GM04503 (cell line): ENCODE measurements at regions not wholly inside any gene's neighbourhood (a gene's known extent, or its start where the extent isn't known, plus 50 kb on each side); places are given as distances from the start of the nearest gene placed in this dataset.
A peak's percentile ranks its signal among the peaks of the same experiment; 100 is the strongest.

ENCODE experiments used
- DNase-seq: peaks from one replicate; pipeline ENCODE4 v3.0.0-alpha.2; 2012; ENCODE audit warnings: low read depth

- DNase-seq: peak; percentile 13
Measured at GRCh38 chr5:104189031-104189430, 626.4 kb upstream of the NUDT12 start.

DNA sequence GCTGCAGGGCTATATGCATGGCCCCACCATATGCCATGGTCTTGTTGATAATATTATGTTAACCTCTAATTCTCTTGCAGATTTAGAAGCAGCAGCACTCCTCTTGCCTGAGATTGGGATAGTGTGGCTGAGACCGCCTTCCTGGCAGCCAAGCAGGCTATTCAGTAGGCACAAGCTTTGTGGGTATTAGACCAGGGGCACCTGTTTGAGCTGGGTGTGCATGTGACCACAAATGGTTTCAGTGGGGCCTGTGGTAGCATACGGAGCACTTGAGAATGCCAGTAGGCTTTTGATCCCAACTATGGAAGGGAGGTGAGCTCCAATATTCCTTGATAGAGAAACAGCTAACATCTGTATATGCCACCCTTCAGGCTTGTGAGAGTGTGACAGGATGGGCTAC is 625.1 kb upstream of the NUDT12 start:
- DNase-seq: no peak

- DNase-seq: no peak
Measured at GRCh38 chr5:104186510-104186909, 623.9 kb upstream of the NUDT12 start.

- no peak for DNase-seq
Measured at GRCh38 chr5:104186100-104186499, 623.5 kb upstream of the NUDT12 start.

DNA sequence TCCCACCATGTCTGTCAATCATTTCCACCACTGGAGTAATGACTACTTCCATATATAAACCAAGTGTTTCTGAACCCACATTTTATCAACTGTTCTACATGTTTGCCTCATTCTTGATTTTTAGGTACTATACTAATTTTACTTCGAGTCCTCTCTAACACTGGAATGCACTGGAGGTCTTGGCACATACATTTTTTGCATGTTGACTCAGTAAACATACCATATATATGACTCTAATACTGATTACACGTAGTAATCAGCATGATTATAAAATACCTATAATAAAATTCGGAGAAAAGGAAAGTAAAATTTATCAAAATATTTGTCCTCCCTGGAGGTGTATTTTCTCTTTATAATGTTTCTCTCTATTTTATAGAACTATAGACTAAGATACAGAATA is 621.7 kb upstream of the NUDT12 start:
- no peak for DNase-seq

DNA sequence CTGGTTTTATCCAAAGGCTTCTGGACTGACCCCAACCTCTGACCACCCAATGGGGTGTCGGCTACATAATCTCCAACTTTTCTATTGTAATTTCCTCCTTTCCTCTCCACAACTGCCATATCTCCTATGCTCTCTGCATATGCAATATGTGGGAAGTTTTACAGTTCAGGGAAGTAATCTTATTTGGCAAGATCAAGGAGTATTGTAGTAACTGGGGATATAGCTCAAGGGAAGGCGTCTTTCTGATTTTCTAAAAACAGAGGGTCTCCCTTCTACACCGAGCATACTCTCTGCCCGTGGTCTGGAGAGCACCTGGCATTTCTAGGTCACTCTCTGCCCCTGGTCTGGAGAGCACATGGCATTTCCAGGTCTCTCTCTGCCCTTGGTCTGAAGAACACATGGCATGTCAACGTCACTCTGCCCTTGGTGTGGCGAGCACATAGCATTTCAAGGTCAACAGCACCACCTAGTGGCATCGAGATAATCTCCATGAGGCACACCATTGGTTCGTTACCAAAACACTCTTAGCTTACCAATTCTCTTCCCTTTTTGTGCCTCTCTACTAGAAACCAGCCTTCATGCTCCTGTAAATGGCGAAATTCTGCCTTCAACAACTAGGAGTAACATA is 616.4 kb upstream of the NUDT12 start:
- peak; percentile 12 for DNase-seq

- DNase-seq: no peak
Measured at GRCh38 chr5:104178066-104178465, 615.5 kb upstream of the NUDT12 start.

DNA sequence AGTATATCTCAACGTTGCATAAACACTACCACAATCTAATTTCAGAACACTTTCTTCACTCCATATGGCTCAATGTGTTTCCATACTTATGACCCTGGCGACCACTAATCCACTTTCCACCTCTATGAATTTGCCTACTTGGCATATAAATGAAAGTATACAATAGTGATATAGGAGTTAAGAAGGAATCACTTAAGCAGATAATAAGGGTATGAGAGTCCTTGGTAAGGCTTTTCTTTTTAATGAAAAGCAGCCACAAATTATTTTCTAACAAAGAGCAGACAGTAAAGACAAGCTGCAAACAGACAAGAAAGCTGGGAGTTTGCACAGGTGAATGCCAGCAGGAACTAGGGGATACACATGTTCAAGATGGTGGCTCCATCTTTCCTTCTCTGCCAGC is 615.1 kb upstream of the NUDT12 start:
- DNase-seq: no peak

- no peak for DNase-seq
Measured at GRCh38 chr5:104172976-104173375, 610.4 kb upstream of the NUDT12 start.

- no peak for DNase-seq
Measured at GRCh38 chr5:104171958-104172690, 609.5 kb upstream of the NUDT12 start.

- peak; percentile 13 for DNase-seq
Measured at GRCh38 chr5:104170926-104171325, 608.3 kb upstream of the NUDT12 start.

- DNase-seq: no peak
Measured at GRCh38 chr5:104146652-104147051, 584.1 kb upstream of the NUDT12 start.

DNA sequence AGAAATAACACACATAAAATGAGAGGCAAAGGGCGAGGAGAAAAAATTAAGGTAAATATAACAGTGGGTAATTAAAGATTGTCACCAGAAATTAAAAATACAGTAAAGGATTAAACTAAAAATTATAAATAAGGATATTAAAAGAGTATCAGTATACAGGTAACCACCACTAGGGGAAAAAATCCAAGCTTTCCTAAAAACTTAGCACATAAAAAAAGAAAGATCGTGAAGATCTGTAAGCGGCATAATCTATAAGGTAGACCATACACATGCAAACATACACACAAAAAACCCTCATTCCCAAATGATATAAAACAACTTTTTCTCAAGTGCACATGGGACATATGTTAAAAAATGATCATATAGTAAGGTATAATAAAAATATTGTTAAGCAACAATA is 577.3 kb upstream of the NUDT12 start:
- DNase-seq: no peak

DNA sequence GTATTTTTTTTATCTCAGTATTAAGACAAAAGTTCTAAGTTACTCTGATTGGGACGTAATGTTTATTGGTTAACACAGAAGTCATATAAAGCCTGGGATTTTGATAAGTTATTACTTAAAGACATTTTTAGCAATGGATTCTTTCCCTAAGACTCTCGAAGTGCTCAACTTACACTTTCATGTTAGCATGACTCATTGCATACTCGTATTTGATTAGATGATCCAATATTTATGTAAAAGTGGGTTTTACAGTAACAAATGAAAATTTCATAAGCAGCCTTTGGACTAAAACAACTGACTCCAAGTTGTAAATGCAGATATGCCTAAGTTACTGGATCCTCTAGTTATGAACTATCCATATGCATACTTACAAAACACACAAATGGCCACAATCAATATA is 567.7 kb upstream of the NUDT12 start:
- DNase-seq: no peak

GRCh38 chr5:104128348-104128747 is 565.8 kb upstream of the NUDT12 start:
- no peak for DNase-seq

DNA sequence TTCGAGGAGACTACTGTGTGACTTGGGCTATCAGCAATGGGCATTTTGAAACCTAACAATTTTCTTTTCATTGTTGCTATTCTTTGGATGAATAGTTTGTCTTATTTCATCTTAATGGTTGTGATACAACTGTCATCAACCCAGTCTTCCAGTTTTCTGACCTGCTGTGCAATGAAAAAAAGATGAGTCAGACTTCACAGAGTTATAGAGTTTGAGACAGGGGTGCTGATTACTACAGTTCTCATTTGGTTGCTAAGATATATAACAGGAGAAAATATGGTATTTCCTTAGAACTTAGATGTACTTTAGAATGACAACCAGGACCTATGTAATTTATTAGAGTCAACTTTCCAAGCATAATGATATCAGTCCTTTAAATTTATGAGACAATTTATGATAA is 564.4 kb upstream of the NUDT12 start:
- no peak for DNase-seq

DNA sequence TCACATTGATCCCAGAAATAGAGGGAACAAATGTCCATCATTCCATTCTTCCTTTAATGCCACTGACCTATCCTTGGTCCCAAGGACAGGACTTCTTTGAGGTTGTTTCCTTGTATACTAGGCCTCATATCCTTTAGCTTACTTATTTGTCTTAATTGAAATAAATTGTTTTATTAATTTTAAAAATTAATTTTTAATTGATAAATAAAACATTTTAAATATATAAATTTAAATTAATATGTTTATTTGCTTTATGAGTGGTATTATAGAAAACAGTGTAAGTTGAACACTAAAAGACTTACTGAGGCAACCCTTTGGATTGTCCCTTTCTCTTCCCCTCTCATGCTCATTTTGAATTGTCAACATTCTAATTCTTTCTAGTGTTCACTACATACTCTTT is 556.9 kb upstream of the NUDT12 start:
- DNase-seq: no peak

- DNase-seq: no peak
Measured at GRCh38 chr5:104111632-104112031, 549.0 kb upstream of the NUDT12 start.

GRCh38 chr5:104096451-104096850 is 533.9 kb upstream of the NUDT12 start:
- DNase-seq: no peak

GRCh38 chr5:104095527-104095926 is 532.9 kb upstream of the NUDT12 start:
- DNase-seq: no peak

- peak; percentile 35 for DNase-seq
Measured at GRCh38 chr5:104088876-104089778, 526.5 kb upstream of the NUDT12 start.

- DNase-seq: no peak
Measured at GRCh38 chr5:104084896-104085295, 522.3 kb upstream of the NUDT12 start.

DNA sequence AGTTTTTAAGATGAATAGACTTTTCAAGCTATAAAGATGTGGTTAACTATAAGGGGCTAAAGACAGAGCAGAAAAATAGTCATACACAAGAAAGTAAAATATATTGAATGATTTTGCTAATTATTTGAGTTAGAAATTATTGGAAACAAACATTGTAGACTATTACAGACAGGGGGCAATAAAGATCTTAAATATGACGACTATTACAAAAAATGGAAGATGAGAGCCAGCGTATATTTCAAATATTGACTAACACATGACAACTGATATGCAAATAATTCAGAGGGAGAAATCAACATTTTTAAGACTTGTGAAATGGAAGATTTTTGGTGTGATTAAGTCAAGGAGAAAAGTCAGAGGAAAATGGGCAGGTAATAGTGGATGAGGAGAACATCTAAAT is 520.2 kb upstream of the NUDT12 start:
- DNase-seq: no peak
